SK-N-SH (cell line): ENCODE measurements at regions not wholly inside any gene's neighbourhood (a gene's known extent, or its start where the extent isn't known, plus 50 kb on each side); places are given as distances from the start of the nearest gene placed in this dataset.

ENCODE experiments used
- CTCF ChIA-PET: fragments of 300-600, 350-600 bp; formaldehyde crosslinking; extraction: SDS; loops from one replicate; lab custom pipeline; 2021; lab: Yijun Ruan, JAX
- POLR2A ChIA-PET: fragments of 350-600 bp; sonication (Branson Sonifier 250); formaldehyde crosslinking; extraction: SDS; loops from one replicate; lab custom pipeline; 2020; ENCODE audit warnings: antibody characterized with exemption, inconsistent platforms; lab: Yijun Ruan, JAX
- DNase-seq: peaks from one replicate; pipeline ENCODE4 v3.0.0; 2012
- H2AFZ ChIP-seq: fragments of 200-600 bp; sonication (generic); 2 replicates; pipeline ENCODE4 v1.8.1; 2016; ENCODE audit warnings: antibody characterized with exemption, mild to moderate bottlenecking, low read depth
- H3F3A ChIP-seq: fragments of 200-600 bp; sonication (generic); replicated peaks from 2 replicates; pipeline ENCODE3; 2016; ENCODE audit warnings: antibody characterized with exemption, mild to moderate bottlenecking; ENCODE audit not compliant: insufficient read depth
- H3K27ac ChIP-seq, 2 experiments: fragments of 200-500 bp in 1 of 2; fragments of 200-600 bp in 1 of 2; sonication (Bioruptor generic) in 1 of 2; sonication (generic), shearing (Covaris generic) in 1 of 2; 2 replicates each; pipeline versions ENCODE4 v1.5.1 to v1.6.1; 2014 to 2016; ENCODE audit warnings: low read depth in 2 of 2, inconsistent platforms in 1 of 2, low read length in 1 of 2, mild to moderate bottlenecking in 1 of 2, mixed read lengths in 1 of 2
- H3K27me3 ChIP-seq: fragments of 200-600 bp; sonication (generic), shearing (Covaris generic); 2 replicates; pipeline ENCODE4 v1.6.1; 2016; ENCODE audit warnings: mixed run types; ENCODE audit not compliant: insufficient read depth
- H3K36me3 ChIP-seq, 2 experiments: fragments of 200-500 bp in 1 of 2; fragments of 200-600 bp in 1 of 2; sonication (Bioruptor generic) in 1 of 2; sonication (generic) in 1 of 2; replicated peaks in 1 of 2; 2 replicates each; pipeline versions ENCODE3 to v1.5.1; 2014 to 2016; ENCODE audit warnings: low read length in 1 of 2, mild to moderate bottlenecking in 1 of 2; ENCODE audit not compliant: insufficient read depth in 2 of 2, control insufficient read depth in 1 of 2
- H3K4me1 ChIP-seq, 2 experiments: fragments of 200-500 bp in 1 of 2; fragments of 200-600 bp in 1 of 2; sonication (Bioruptor generic) in 1 of 2; sonication (generic), shearing (Covaris generic) in 1 of 2; 2 replicates each; pipeline versions ENCODE4 v1.5.1 to v1.6.1; 2014 to 2016; ENCODE audit warnings: low read depth in 1 of 2, low read length in 1 of 2, mixed run types in 1 of 2; ENCODE audit not compliant: insufficient read depth in 2 of 2, control insufficient read depth in 1 of 2
- H3K4me2 ChIP-seq: fragments of 200-600 bp; sonication (generic), shearing (Covaris generic); 2 replicates; pipeline ENCODE4 v1.6.1; 2017; ENCODE audit warnings: mixed run types
- H3K4me3 ChIP-seq, 2 experiments: fragments of 200-500 bp in 1 of 2; fragments of 200-600 bp in 1 of 2; sonication (Bioruptor generic) in 1 of 2; sonication (generic), shearing (Covaris generic) in 1 of 2; 2 replicates each; pipeline versions ENCODE4 v1.5.1 to v1.8.1; 2014 to 2016; ENCODE audit warnings: low read depth in 2 of 2, inconsistent platforms in 1 of 2, low read length in 1 of 2, mild to moderate bottlenecking in 1 of 2, mixed read lengths in 1 of 2, moderate library complexity in 1 of 2
- H3K79me2 ChIP-seq: fragments of 200-600 bp; sonication (generic); 2 replicates; pipeline ENCODE4 v1.8.1; 2017; ENCODE audit warnings: mild to moderate bottlenecking; ENCODE audit not compliant: insufficient read depth
- H3K9ac ChIP-seq: fragments of 200-600 bp; sonication (generic); 2 replicates; pipeline ENCODE4 v1.6.1; 2017; ENCODE audit warnings: mixed run types
- H3K9me2 ChIP-seq: fragments of 200-600 bp; sonication (generic); 2 replicates; pipeline ENCODE4 v1.6.1; 2017; ENCODE audit warnings: mixed run types
- H3K9me3 ChIP-seq: fragments of 200-600 bp; sonication (generic); 2 replicates; pipeline ENCODE4 v1.6.1; 2017; ENCODE audit warnings: mixed run types, mild to moderate bottlenecking, moderate library complexity
- H4K20me1 ChIP-seq: fragments of 200-600 bp; sonication (generic); 2 replicates; pipeline ENCODE4 v1.6.1; 2017; ENCODE audit warnings: mild to moderate bottlenecking, mixed run types; ENCODE audit not compliant: insufficient read depth
- CHD2 ChIP-seq: fragments of 150-350 bp; IDR thresholded peaks from 2 replicates; pipeline ENCODE4 v1.6.1; 2018; ENCODE audit warnings: low read length; ENCODE audit not compliant: partially characterized antibody
- ELF1 ChIP-seq: IDR thresholded peaks from 2 replicates; pipeline ENCODE4 v1.4.0; 2012
- EP300 ChIP-seq, 2 experiments: IDR thresholded peaks; 2 replicates each; pipeline versions ENCODE4 v1.4.0 to v1.6.1; 2012; ENCODE audit warnings: borderline replicate concordance in 1 of 2, low read depth in 1 of 2, low read length in 1 of 2
- EZH2phosphoT487 ChIP-seq: fragments of 200-600 bp; sonication (generic); IDR thresholded peaks from 2 replicates; pipeline ENCODE4 v1.6.1; 2017; ENCODE audit warnings: low read depth, mixed run types, mild to moderate bottlenecking, antibody characterized with exemption, moderate library complexity, borderline replicate concordance
- FOSL2 ChIP-seq: IDR thresholded peaks from 2 replicates; pipeline ENCODE4 v1.4.0; 2012; ENCODE audit warnings: low read depth, mild to moderate bottlenecking, moderate library complexity, borderline replicate concordance
- FOXJ3 ChIP-seq: sonication (generic); formaldehyde crosslinking; IDR thresholded peaks from 2 replicates; pipeline ENCODE4 v1.5.1; 2020; ENCODE audit warnings: mild to moderate bottlenecking, missing genetic modification reagents
- FOXM1 ChIP-seq: IDR thresholded peaks from 2 replicates; pipeline ENCODE4 v1.4.0; 2012; ENCODE audit warnings: low read depth, mild to moderate bottlenecking
- GABPA ChIP-seq: IDR thresholded peaks from 2 replicates; pipeline ENCODE4 v1.4.0; 2012; ENCODE audit warnings: low read depth, mild to moderate bottlenecking
- GATA2 ChIP-seq: sonication (generic); formaldehyde crosslinking; IDR thresholded peaks from 2 replicates; pipeline ENCODE4 v1.5.0; 2020; ENCODE audit warnings: mild to moderate bottlenecking, missing genetic modification reagents
- MEF2A ChIP-seq: IDR thresholded peaks from 2 replicates; pipeline ENCODE4 v1.4.0; 2012; ENCODE audit warnings: low read depth, borderline replicate concordance
- MXI1 ChIP-seq: IDR thresholded peaks from 2 replicates; pipeline ENCODE4 v1.6.1; 2012; ENCODE audit warnings: mild to moderate bottlenecking, low read depth, low read length, improper control_type of control experiment
- NFIC ChIP-seq: IDR thresholded peaks from 2 replicates; pipeline ENCODE4 v1.4.0; 2012; ENCODE audit warnings: borderline replicate concordance
- NRF1 ChIP-seq: IDR thresholded peaks from 2 replicates; pipeline ENCODE4 v1.6.1; 2012; ENCODE audit warnings: low read depth, mild to moderate bottlenecking, low read length
- POLR2AphosphoS5 ChIP-seq: IDR thresholded peaks from 2 replicates; pipeline ENCODE4 v1.6.1; 2012; ENCODE audit warnings: low read depth, low read length
- RAD21 ChIP-seq: IDR thresholded peaks from 2 replicates; pipeline ENCODE4 v1.6.1; 2012; ENCODE audit warnings: mild to moderate bottlenecking, low read length
- RCOR1 ChIP-seq: fragments of 150-350 bp; IDR thresholded peaks from 2 replicates; pipeline ENCODE4 v1.6.1; 2017; ENCODE audit warnings: antibody characterized with exemption, low read length
- RFX5 ChIP-seq: IDR thresholded peaks from 2 replicates; pipeline ENCODE4 v1.6.1; 2012; ENCODE audit warnings: mild to moderate bottlenecking, improper control_type of control experiment, low read length
- RXRA ChIP-seq: IDR thresholded peaks from 2 replicates; pipeline ENCODE4 v1.4.0; 2012; ENCODE audit warnings: low read depth, mild to moderate bottlenecking, borderline replicate concordance
- TAF1 ChIP-seq: IDR thresholded peaks from 2 replicates; pipeline ENCODE4 v1.6.1; 2012; ENCODE audit warnings: low read depth, mild to moderate bottlenecking, low read length, moderate library complexity, borderline replicate concordance
- TCF12 ChIP-seq: IDR thresholded peaks from 2 replicates; pipeline ENCODE4 v1.4.0; 2012
- TEAD4 ChIP-seq: IDR thresholded peaks from 2 replicates; pipeline ENCODE4 v1.4.0; 2012; ENCODE audit warnings: mild to moderate bottlenecking, borderline replicate concordance; ENCODE audit not compliant: insufficient read depth
- YY1 ChIP-seq: IDR thresholded peaks from 2 replicates; pipeline ENCODE4 v1.4.0; 2012; ENCODE audit warnings: low read depth, mild to moderate bottlenecking
- WGBS: methylation state at CpG from one replicate; pipeline ENCODE4 v1.1.6; 2017; ENCODE audit warnings: low lambda C conversion rate; 5-methylcytosine and 5-hydroxymethylcytosine counted together
- TF ChIP-seq, protein P1 (sequence below): fragments of 150-350 bp; IDR thresholded peaks from 2 replicates; pipeline ENCODE4 v1.6.1; 2017; ENCODE audit warnings: antibody characterized with exemption, low read length, low read depth, borderline replicate concordance
- TF ChIP-seq, protein P2 (sequence below): IDR thresholded peaks from 2 replicates; pipeline ENCODE4 v1.4.0; 2012; ENCODE audit warnings: low read depth, borderline replicate concordance
- TF ChIP-seq, protein P3 (sequence below): IDR thresholded peaks from 2 replicates; pipeline ENCODE4; 2012
- TF ChIP-seq, protein P4 (sequence below): IDR thresholded peaks from 2 replicates; pipeline ENCODE4 v1.6.1; 2012; ENCODE audit warnings: mild to moderate bottlenecking, low read depth, low read length, moderate library complexity
- TF ChIP-seq, protein P5 (sequence below): fragments of 150-350 bp; IDR thresholded peaks from 2 replicates; pipeline ENCODE4 v1.6.1; 2016; ENCODE audit warnings: mild to moderate bottlenecking, low read depth, low read length

DNA sequence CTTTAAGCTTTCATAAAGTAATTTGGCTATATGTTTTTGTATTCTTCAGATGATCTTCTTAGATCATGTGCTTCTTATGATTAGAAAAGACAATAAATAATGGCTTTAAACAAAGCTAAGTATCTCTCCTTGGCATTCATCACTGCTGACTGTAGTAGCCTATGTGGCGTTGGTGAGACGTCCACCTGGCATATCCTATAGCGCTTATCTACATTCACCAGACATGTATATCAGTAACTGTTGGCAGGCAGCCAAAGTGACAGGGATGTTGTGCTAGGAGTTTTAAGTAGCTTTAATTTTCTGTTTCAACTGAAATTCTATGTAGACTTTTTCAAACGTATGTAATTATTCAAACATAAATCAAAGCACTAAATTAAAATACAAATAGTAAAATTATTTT, 276.4 kb downstream of the IL15 start:
- Histone ChIP-seq H3K79me2 (no peaks in the 10 kb centered on the region), H3K36me3 (no peaks in the 10 kb centered on the region), H3K27ac (peak overlapping the region in 1 of 2 experiments; percentile 55; a peak in 1 of 4 replicates), H4K20me1 (no peaks in the 10 kb centered on the region), H3K9ac (no peak overlapping the region), H3K27me3 (no peaks in the 10 kb centered on the region), H3K4me1 (peaks cover 0 to 10% of the 10 kb centered on the region in 2 experiments; a peak in 2 of 4 replicates), H2AFZ (no peak overlapping the region), H3K4me3 (no peak overlapping the region), H3F3A (no peaks in the 10 kb centered on the region), H3K9me2 (no peaks in the 10 kb centered on the region), H3K9me3 (no peaks in the 10 kb centered on the region), H3K4me2 (no peak overlapping the region)
- DNase-seq, result peak; percentile 75
- 38% methylated on average over 4 of the region's 4 CpGs for WGBS
- ChIA-PET CTCF (interaction anchor here (0.7 to 1.8 kb wide), 4 partner anchors 11 to 553 kb away, joined by 3 to 4 read pairs (median 4); no protein-coding TSS in a partner anchor), POLR2A (interaction anchor here (0.6 kb wide), 1 partner anchor 120 kb away, joined by 3 read pairs; no protein-coding TSS in a partner anchor)
- TF ChIP-seq TEAD4 (no peak), RFX5 (no peak), TCF12 (peak; percentile 41; the same call in 1 of the 2 replicates), RAD21 (no peak), GATA2 (CRISPR knock-in tag) (peak; percentile 93), RXRA (no peak), MXI1 (no peak), EP300 (IDR thresholded peaks at IDR 0.05; ENCODE audit: borderline replicate concordance in 1 of 2, low read depth in 1 of 2, low read length in 1 of 2) (peak in 1 of 2 experiments; percentile 72; a peak in 2 of 4 replicates), ELF1 (no peak), NFIC (peak; percentile 51; the same call in 1 of the 2 replicates), CHD2 (peak; percentile 43), FOXM1 (no peak), EZH2phosphoT487 (no peak), FOSL2 (no peak), YY1 (no peak), NRF1 (no peak), MEF2A (no peak), POLR2AphosphoS5 (no peak), TAF1 (no peak), RCOR1 (peak; percentile 52; the same call in 1 of the 2 replicates), FOXJ3 (no peak; the same call in 1 of the 2 replicates), GABPA (no peak)
- TF ChIP-seq, protein P1, sequence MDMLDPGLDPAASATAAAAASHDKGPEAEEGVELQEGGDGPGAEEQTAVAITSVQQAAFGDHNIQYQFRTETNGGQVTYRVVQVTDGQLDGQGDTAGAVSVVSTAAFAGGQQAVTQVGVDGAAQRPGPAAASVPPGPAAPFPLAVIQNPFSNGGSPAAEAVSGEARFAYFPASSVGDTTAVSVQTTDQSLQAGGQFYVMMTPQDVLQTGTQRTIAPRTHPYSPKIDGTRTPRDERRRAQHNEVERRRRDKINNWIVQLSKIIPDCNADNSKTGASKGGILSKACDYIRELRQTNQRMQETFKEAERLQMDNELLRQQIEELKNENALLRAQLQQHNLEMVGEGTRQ, result no peak
- TF ChIP-seq, protein P2, sequence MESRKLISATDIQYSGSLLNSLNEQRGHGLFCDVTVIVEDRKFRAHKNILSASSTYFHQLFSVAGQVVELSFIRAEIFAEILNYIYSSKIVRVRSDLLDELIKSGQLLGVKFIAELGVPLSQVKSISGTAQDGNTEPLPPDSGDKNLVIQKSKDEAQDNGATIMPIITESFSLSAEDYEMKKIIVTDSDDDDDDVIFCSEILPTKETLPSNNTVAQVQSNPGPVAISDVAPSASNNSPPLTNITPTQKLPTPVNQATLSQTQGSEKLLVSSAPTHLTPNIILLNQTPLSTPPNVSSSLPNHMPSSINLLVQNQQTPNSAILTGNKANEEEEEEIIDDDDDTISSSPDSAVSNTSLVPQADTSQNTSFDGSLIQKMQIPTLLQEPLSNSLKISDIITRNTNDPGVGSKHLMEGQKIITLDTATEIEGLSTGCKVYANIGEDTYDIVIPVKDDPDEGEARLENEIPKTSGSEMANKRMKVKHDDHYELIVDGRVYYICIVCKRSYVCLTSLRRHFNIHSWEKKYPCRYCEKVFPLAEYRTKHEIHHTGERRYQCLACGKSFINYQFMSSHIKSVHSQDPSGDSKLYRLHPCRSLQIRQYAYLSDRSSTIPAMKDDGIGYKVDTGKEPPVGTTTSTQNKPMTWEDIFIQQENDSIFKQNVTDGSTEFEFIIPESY, result no peak
- TF ChIP-seq, protein P3, sequence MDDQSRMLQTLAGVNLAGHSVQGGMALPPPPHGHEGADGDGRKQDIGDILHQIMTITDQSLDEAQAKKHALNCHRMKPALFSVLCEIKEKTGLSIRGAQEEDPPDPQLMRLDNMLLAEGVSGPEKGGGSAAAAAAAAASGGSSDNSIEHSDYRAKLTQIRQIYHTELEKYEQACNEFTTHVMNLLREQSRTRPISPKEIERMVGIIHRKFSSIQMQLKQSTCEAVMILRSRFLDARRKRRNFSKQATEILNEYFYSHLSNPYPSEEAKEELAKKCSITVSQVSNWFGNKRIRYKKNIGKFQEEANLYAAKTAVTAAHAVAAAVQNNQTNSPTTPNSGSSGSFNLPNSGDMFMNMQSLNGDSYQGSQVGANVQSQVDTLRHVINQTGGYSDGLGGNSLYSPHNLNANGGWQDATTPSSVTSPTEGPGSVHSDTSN, result no peak
- TF ChIP-seq, protein P4, sequence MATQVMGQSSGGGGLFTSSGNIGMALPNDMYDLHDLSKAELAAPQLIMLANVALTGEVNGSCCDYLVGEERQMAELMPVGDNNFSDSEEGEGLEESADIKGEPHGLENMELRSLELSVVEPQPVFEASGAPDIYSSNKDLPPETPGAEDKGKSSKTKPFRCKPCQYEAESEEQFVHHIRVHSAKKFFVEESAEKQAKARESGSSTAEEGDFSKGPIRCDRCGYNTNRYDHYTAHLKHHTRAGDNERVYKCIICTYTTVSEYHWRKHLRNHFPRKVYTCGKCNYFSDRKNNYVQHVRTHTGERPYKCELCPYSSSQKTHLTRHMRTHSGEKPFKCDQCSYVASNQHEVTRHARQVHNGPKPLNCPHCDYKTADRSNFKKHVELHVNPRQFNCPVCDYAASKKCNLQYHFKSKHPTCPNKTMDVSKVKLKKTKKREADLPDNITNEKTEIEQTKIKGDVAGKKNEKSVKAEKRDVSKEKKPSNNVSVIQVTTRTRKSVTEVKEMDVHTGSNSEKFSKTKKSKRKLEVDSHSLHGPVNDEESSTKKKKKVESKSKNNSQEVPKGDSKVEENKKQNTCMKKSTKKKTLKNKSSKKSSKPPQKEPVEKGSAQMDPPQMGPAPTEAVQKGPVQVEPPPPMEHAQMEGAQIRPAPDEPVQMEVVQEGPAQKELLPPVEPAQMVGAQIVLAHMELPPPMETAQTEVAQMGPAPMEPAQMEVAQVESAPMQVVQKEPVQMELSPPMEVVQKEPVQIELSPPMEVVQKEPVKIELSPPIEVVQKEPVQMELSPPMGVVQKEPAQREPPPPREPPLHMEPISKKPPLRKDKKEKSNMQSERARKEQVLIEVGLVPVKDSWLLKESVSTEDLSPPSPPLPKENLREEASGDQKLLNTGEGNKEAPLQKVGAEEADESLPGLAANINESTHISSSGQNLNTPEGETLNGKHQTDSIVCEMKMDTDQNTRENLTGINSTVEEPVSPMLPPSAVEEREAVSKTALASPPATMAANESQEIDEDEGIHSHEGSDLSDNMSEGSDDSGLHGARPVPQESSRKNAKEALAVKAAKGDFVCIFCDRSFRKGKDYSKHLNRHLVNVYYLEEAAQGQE, result no peak
- TF ChIP-seq, protein P5, sequence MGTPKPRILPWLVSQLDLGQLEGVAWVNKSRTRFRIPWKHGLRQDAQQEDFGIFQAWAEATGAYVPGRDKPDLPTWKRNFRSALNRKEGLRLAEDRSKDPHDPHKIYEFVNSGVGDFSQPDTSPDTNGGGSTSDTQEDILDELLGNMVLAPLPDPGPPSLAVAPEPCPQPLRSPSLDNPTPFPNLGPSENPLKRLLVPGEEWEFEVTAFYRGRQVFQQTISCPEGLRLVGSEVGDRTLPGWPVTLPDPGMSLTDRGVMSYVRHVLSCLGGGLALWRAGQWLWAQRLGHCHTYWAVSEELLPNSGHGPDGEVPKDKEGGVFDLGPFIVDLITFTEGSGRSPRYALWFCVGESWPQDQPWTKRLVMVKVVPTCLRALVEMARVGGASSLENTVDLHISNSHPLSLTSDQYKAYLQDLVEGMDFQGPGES, result no peak
